DND-41 (cell line): ENCODE measurements at regions not wholly inside any gene's neighbourhood (a gene's known extent, or its start where the extent isn't known, plus 50 kb on each side); places are given as distances from the start of the nearest gene placed in this dataset.

Experiments
- ATAC-seq: fragments of 200-7000 bp; cut with Tn5 transposase; 3 replicates; pipeline ENCODE4 v1.9.1; 2021; ENCODE audit warnings: low read depth; ENCODE audit not compliant: insufficient read depth
- DNase-seq: peaks from one replicate; pipeline ENCODE4 v3.0.0-alpha.2; 2020
- H2AFZ ChIP-seq: 2 replicates; pipeline ENCODE4 v1.6.0; 2012; ENCODE audit warnings: low read depth, low read length
- H3K27ac ChIP-seq: 2 replicates; pipeline ENCODE4 v1.5.1; 2012; ENCODE audit warnings: low read length, inconsistent platforms
- H3K27me3 ChIP-seq: fragments of 200-600 bp; sonication (generic); 2 replicates; pipeline ENCODE4 v1.6.0; 2012; ENCODE audit warnings: low read length, mild to moderate bottlenecking, inconsistent platforms; ENCODE audit not compliant: insufficient read depth, poor library complexity
- H3K36me3 ChIP-seq: 2 replicates; pipeline ENCODE4 v1.5.1; 2012; ENCODE audit warnings: low read length, inconsistent platforms; ENCODE audit not compliant: insufficient read depth
- H3K4me1 ChIP-seq: 2 replicates; pipeline ENCODE4 v1.5.1; 2012; ENCODE audit warnings: mild to moderate bottlenecking, low read length; ENCODE audit not compliant: insufficient read depth
- H3K4me2 ChIP-seq: 2 replicates; pipeline ENCODE4 v1.6.0; 2012; ENCODE audit warnings: mild to moderate bottlenecking, moderate library complexity, low read length, inconsistent platforms; ENCODE audit not compliant: insufficient read depth
- H3K4me3 ChIP-seq, 2 experiments: fragments of 200-600 bp in 1 of 2; shearing (Covaris generic) in 1 of 2; 2 replicates each; pipeline ENCODE4 v1.5.1; 2012 to 2016; ENCODE audit warnings: inconsistent platforms in 2 of 2, low read length in 2 of 2, mild to moderate bottlenecking in 2 of 2, low read depth in 1 of 2, moderate library complexity in 1 of 2
- H3K79me2 ChIP-seq: 2 replicates; pipeline ENCODE4 v1.6.0; 2012; ENCODE audit warnings: low read length, inconsistent platforms; ENCODE audit not compliant: insufficient read depth
- H3K9ac ChIP-seq: 2 replicates; pipeline ENCODE4 v1.6.0; 2012; ENCODE audit warnings: low read depth, mild to moderate bottlenecking, inconsistent platforms, low read length, moderate library complexity
- H3K9me3 ChIP-seq: 2 replicates; pipeline ENCODE4 v1.5.1; 2012; ENCODE audit warnings: low read length, moderate library complexity, mild to moderate bottlenecking, inconsistent platforms; ENCODE audit not compliant: insufficient read depth, severe bottlenecking
- H4K20me1 ChIP-seq: 2 replicates; pipeline ENCODE4 v1.6.0; 2012; ENCODE audit warnings: low read length; ENCODE audit not compliant: insufficient read depth
- CTCF ChIP-seq: IDR thresholded peaks from 2 replicates; pipeline ENCODE4 v1.5.1; 2012; ENCODE audit warnings: borderline replicate concordance, low read length, moderate library complexity, mild to moderate bottlenecking; ENCODE audit not compliant: poor library complexity, severe bottlenecking; ENCODE audit errors: extremely low read depth
- EZH2 ChIP-seq: IDR thresholded peaks from 3 replicates; pipeline ENCODE4 v1.6.1; 2012; ENCODE audit warnings: borderline replicate concordance, low read depth, mild to moderate bottlenecking, moderate library complexity, low read length, inconsistent platforms; ENCODE audit not compliant: severe bottlenecking

DNA sequence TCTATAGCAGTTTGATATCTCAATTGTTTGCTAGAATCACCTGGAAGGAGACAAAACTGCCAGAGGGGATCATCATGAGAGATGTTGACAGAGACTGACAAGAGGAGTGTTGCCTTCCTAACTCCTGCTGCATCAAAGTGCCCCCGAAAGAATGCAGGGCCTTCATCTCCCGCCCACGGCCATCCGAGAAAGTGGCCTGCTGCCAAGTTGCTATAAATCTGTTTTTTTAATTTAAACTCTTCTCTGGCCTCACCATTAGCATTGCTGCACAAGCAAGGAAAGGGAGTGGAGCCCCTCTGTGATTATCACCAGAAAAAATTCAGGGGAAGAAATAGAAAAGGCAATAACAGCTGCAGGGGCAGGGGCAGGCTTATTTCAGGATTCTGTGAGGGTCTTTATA lies 238.1 kb upstream of the EPHA4 start:
- ATAC-seq, result no peak
- Histone ChIP-seq H3K4me2 (no peak overlapping the region), H3K4me3 (no peak overlapping the region), H3K9me3 (no peaks in the 10 kb centered on the region), H3K27ac (no peak overlapping the region), H3K36me3 (no peaks in the 10 kb centered on the region), H3K27me3 (no peaks in the 10 kb centered on the region), H3K9ac (no peak overlapping the region), H3K79me2 (no peaks in the 10 kb centered on the region), H3K4me1 (no peaks in the 10 kb centered on the region), H4K20me1 (no peaks in the 10 kb centered on the region), H2AFZ (no peak overlapping the region)
- no peak for DNase-seq
- TF ChIP-seq CTCF, result no peak
- no peak for TF ChIP-seq EZH2

DNA sequence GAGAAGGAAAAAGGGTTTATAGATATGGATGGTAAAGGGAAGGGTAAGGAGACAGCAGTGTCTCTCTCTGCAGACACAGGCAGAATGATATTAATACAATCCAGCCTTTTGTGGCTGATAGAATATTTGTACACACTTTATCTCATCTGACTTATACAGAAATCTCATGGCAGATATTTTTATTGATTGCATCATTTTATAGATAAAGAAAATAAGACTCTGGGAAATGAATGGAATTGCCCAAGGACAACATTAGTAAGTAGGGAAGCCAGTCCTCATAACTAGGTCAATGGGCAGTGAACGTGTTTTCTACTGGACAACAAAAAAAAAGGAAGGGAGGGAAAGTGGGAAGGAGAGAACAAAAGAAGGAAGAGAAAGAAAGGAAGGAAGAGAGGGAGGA lies 236.4 kb upstream of the EPHA4 start:
- DNase-seq (no peak), ATAC-seq (no peak)
- Histone ChIP-seq H4K20me1 (no peaks in the 10 kb centered on the region), H3K4me3 (no peak overlapping the region), H3K27me3 (no peaks in the 10 kb centered on the region), H3K36me3 (no peaks in the 10 kb centered on the region), H3K4me2 (no peak overlapping the region), H3K9ac (no peak overlapping the region), H3K4me1 (no peaks in the 10 kb centered on the region), H3K79me2 (no peaks in the 10 kb centered on the region), H3K9me3 (no peaks in the 10 kb centered on the region), H2AFZ (no peak overlapping the region), H3K27ac (no peak overlapping the region)
- TF ChIP-seq CTCF (no peak), EZH2 (no peak)

DNA sequence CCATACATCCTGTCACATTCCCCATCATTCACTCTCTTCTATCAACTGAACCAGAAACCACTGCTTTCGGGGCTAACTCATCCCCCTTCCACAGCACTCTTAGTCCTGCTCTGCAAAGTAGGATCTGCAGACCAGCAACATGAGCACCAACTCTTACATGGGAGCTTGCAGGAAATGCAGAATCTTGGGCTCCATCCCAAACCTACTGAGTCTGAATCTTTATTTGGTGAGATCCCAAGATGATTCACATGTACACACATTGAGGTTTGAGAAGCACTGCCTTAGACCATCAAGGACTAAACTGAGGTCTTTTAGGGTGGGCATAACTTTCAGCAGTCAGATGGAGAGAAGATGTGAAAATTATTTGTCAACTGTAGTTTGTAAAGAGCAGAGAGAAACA lies 235.6 kb upstream of the EPHA4 start:
- no peak for ATAC-seq
- Histone ChIP-seq H3K27ac (no peak overlapping the region), H3K27me3 (no peaks in the 10 kb centered on the region), H2AFZ (no peak overlapping the region), H3K9me3 (no peaks in the 10 kb centered on the region), H4K20me1 (no peaks in the 10 kb centered on the region), H3K4me1 (no peaks in the 10 kb centered on the region), H3K79me2 (no peaks in the 10 kb centered on the region), H3K4me3 (no peak overlapping the region), H3K36me3 (no peaks in the 10 kb centered on the region), H3K9ac (no peak overlapping the region), H3K4me2 (no peak overlapping the region)
- TF ChIP-seq CTCF (no peak), EZH2 (no peak)
- DNase-seq, result no peak

DNA sequence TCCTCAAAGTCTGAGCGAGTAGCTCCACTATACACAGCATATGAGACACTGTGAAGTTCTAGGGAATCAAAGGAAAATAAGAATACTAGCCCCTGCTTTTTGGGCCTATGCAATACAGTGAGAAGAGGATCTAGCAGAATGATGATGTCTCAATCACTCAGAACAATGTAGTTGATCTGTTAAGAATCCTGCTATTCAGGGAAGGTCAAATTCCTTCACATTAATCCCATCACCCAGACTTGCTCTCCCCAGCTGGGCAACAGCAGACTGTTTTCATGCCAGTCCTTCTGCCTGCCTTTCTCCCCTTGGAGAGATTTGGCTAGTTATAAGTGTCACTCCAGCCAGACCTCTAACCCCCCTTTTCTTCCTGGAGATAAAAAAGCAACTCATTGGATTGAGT lies 230.0 kb upstream of the EPHA4 start:
- TF ChIP-seq EZH2, result no peak
- H3K36me3 ChIP-seq, result no peaks in the 10 kb centered on the region
- no peak for DNase-seq
- no peak overlapping the region for H3K9ac ChIP-seq
- H3K9me3 ChIP-seq, result no peaks in the 10 kb centered on the region
- no peak overlapping the region for H3K4me3 ChIP-seq
- no peaks in the 10 kb centered on the region for H3K4me1 ChIP-seq
- no peaks in the 10 kb centered on the region for H3K79me2 ChIP-seq
- ATAC-seq, result no peak
- no peaks in the 10 kb centered on the region for H4K20me1 ChIP-seq
- no peak overlapping the region for H3K4me2 ChIP-seq
- no peaks in the 10 kb centered on the region for H3K27me3 ChIP-seq
- H2AFZ ChIP-seq, result no peak overlapping the region
- H3K27ac ChIP-seq, result no peak overlapping the region
